ENCODE measurements at regions not wholly inside any gene's neighbourhood (a gene's known extent, or its start where the extent isn't known, plus 50 kb on each side); places are given as distances from the start of the nearest gene placed in this dataset.

DNA sequence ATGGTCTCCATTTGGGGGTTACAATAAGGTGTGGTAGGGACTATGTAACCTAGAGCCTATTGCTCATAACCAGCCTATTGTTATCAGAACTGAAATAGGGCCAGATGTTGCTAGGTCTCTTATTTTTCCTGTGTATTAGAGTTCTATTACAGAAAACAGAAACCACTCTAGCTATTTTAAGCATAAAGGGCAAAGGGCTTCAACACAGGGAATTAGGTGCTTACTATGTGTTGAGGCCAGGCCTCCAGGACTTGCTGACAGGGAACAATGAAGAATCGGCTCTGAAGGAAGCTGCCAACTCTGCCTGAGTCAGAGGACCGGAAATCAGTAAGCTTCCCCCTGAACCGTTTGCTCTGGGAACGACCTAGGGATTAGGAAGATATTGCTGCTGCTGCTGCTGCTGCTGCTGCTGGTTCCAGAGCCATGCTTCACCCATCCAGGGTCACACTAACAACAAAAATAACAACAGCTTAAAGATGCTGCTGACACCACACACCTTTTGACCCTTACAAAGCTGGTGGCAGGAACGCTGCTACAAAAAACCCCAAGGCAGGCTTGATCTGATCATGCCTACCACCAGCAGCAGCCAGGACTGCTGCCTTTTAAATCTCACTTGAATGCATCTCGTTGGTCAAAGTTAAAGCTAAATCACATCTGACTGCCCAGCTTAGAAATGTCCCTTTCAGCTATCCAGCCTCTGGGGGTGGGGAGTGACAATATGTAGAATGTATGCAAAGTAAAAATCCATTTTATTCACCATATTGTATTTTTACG lies 276.9 kb upstream of the IL12A start:
- no peak for TF ChIP-seq CTCF (conservative IDR thresholded peaks at IDR 0.05; ENCODE audit: low read length)
- TF ChIP-seq EZH2phosphoT487 (IDR thresholded peaks at IDR 0.05; ENCODE audit: borderline replicate concordance, low read depth, low read length): no peak

Measured in OCI-LY7 (cell line).